NB4 (cell line): ENCODE measurements at regions not wholly inside any gene's neighbourhood (a gene's known extent, or its start where the extent isn't known, plus 50 kb on each side); places are given as distances from the start of the nearest gene placed in this dataset.
"Not testable (repeated sequence)": the region's sequence is repeated elsewhere in the genome, so short reads cannot be mapped to it uniquely, and the experiment has no call there.

Experiments
- POLR2A ChIP-seq: IDR thresholded peaks from 2 replicates; pipeline ENCODE4 v1.6.1; 2011; ENCODE audit warnings: mild to moderate bottlenecking; ENCODE audit not compliant: insufficient read length; ENCODE audit errors: extremely low read depth
- TF ChIP-seq, protein P1 (sequence below): IDR thresholded peaks from one replicate; pipeline ENCODE4 v1.5.1; 2012; ENCODE audit warnings: low read depth, low read length

DNA sequence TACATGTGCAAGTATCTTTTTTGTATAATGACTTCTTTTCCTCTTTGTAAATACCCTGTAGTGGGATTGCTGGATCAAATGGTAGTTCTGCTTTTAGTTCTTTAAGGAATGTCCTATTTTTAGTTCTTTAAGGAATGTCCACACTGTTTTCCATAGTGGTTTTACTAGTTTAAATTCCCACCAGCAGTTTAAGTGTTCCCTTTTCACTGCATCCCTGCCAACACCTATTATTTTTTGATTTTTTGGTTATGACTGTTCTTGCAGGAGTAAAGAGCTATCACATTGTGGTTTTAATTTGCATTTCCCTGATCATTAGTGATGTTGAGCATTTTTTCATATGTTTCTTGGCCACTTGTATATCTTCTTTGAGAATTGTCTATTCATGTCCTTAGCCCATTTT lies 164.4 kb downstream of the RND3 start:
- TF ChIP-seq, protein P1, sequence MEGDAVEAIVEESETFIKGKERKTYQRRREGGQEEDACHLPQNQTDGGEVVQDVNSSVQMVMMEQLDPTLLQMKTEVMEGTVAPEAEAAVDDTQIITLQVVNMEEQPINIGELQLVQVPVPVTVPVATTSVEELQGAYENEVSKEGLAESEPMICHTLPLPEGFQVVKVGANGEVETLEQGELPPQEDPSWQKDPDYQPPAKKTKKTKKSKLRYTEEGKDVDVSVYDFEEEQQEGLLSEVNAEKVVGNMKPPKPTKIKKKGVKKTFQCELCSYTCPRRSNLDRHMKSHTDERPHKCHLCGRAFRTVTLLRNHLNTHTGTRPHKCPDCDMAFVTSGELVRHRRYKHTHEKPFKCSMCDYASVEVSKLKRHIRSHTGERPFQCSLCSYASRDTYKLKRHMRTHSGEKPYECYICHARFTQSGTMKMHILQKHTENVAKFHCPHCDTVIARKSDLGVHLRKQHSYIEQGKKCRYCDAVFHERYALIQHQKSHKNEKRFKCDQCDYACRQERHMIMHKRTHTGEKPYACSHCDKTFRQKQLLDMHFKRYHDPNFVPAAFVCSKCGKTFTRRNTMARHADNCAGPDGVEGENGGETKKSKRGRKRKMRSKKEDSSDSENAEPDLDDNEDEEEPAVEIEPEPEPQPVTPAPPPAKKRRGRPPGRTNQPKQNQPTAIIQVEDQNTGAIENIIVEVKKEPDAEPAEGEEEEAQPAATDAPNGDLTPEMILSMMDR, result not testable (repeated sequence)
- TF ChIP-seq POLR2A, result not testable (repeated sequence)
